Duodenal mucosa (tissue), 2 donors: ENCODE measurements at regions not wholly inside any gene's neighbourhood (a gene's known extent, or its start where the extent isn't known, plus 50 kb on each side); places are given as distances from the start of the nearest gene placed in this dataset.

Experiments
- H3K27ac ChIP-seq: one replicate; pipeline ENCODE4 v1.7.0; 2013; ENCODE audit warnings: low read depth, low read length
- H3K27me3 ChIP-seq, 2 donors: one replicate each; pipeline ENCODE4 v1.7.0; 2013; ENCODE audit warnings: low read length in 2 of 2, control low read depth in 1 of 2; ENCODE audit not compliant: insufficient read depth in 2 of 2, control insufficient read depth in 1 of 2
- H3K36me3 ChIP-seq, 2 donors: one replicate each; pipeline ENCODE4 v1.7.0; 2013; ENCODE audit warnings: low read length in 2 of 2, control low read depth in 1 of 2; ENCODE audit not compliant: insufficient read depth in 2 of 2, control insufficient read depth in 1 of 2
- H3K4me1 ChIP-seq, 2 donors: one replicate each; pipeline ENCODE4 v1.7.0; 2013; ENCODE audit warnings: low read length in 2 of 2, control low read depth in 1 of 2; ENCODE audit not compliant: insufficient read depth in 2 of 2, control insufficient read depth in 1 of 2
- H3K4me3 ChIP-seq, 2 donors: one replicate each; pipeline ENCODE4 v1.7.0; 2013; ENCODE audit warnings: low read length in 2 of 2, low read depth in 1 of 2
- H3K9ac ChIP-seq, 2 donors: one replicate each; pipeline ENCODE4 v1.7.0; 2013; ENCODE audit warnings: low read length in 2 of 2, low read depth in 1 of 2
- H3K9me3 ChIP-seq, 2 donors: one replicate each; pipeline ENCODE4 v1.7.0; 2013; ENCODE audit warnings: low read length in 2 of 2, control low read depth in 1 of 2; ENCODE audit not compliant: control insufficient read depth in 1 of 2

- Histone ChIP-seq H3K4me1 (no peaks in the 10 kb centered on the region), H3K27me3 (no peaks in the 10 kb centered on the region), H3K4me3 (no peak overlapping the region), H3K36me3 (no peaks in the 10 kb centered on the region), H3K9ac (no peak overlapping the region), H3K9me3 (no peaks in the 10 kb centered on the region), H3K27ac (no peak overlapping the region)
Measured at GRCh38 chr4:124209211-124209610, 503.3 kb downstream of the ANKRD50 start.

- Histone ChIP-seq H3K36me3 (no peaks in the 10 kb centered on the region), H3K9me3 (no peaks in the 10 kb centered on the region), H3K4me3 (no peak overlapping the region), H3K27ac (no peak overlapping the region), H3K9ac (no peak overlapping the region), H3K27me3 (no peaks in the 10 kb centered on the region), H3K4me1 (no peaks in the 10 kb centered on the region)
Measured at GRCh38 chr4:124209626-124210025, 502.9 kb downstream of the ANKRD50 start.

DNA sequence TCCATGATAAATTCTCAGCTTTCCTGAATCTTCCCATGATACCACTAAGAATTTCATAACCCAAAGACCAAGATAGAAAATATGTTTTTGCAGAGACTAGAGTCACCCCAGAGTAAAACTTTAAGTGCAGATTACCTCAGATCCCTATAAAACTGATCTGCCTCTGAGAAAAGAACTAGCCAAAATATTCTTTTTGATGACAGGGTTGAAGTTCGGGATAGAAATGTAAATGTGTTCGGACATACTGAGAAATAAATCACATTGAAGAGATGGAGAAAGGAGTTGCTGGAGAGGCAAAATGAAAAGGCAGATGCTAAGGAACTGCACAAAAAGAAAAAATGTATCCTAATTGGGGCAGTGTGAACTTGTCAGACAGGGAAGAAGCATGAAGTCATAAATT is 501.8 kb downstream of the ANKRD50 start:
- Histone ChIP-seq H3K27ac (no peak overlapping the region), H3K4me1 (no peaks in the 10 kb centered on the region)

DNA sequence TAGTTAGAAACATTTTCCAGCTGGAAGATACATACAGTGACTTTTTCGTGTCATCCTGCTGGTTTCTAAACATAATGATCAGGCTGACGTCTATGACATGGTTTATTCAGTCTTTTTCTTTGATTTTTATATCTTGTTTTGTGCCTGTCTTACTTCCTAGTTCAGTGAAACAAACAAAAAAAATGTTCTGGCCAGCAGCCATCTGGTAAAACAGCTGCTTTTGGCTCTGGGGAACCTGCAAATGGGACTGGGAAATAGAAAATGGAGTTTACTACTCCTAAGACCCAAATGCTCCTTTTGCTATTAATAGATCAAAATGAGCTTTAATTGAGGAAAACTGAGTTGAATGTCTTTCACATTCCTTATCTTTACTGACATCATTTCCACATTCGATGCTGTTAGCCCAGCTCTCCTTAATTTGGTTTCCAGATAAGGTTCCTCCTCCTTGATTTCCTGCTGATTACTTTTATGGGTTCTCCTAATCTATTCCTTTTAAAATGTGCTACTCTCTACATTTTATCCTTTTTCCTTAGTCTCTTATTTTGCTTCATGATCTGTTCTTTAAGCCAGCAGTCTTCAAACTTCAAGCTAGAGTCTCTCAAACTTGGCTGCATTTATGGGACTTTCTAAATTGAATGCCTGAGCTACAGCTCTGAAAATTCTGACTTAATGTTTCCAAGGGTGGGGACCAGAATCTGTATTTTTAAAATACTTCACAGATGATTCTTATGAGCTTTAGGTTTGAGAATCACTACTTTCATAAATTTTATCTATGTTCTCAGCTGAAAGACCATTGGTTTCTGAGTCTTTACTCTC is 499.5 kb downstream of the ANKRD50 start:
- Histone ChIP-seq H3K4me3 (no peak overlapping the region), H3K4me1 (no peaks in the 10 kb centered on the region), H3K27me3 (no peaks in the 10 kb centered on the region), H3K9ac (no peak overlapping the region), H3K36me3 (no peaks in the 10 kb centered on the region), H3K27ac (no peak overlapping the region), H3K9me3 (no peaks in the 10 kb centered on the region)

More for the DNA sequence above, 501.8 kb downstream of the ANKRD50 start:
- Histone ChIP-seq H3K36me3 (no peaks in the 10 kb centered on the region), H3K27me3 (no peaks in the 10 kb centered on the region), H3K9me3 (no peaks in the 10 kb centered on the region), H3K4me3 (no peak overlapping the region), H3K9ac (no peak overlapping the region)

- H3K4me3 ChIP-seq, result no peak overlapping the region
- H3K4me1 ChIP-seq, result no peaks in the 10 kb centered on the region
- no peaks in the 10 kb centered on the region for H3K36me3 ChIP-seq
- H3K27ac ChIP-seq, result no peak overlapping the region
- no peaks in the 10 kb centered on the region for H3K27me3 ChIP-seq
- no peak overlapping the region for H3K9ac ChIP-seq
- H3K9me3 ChIP-seq, result no peaks in the 10 kb centered on the region
Measured at GRCh38 chr4:124219389-124219788, 493.1 kb downstream of the ANKRD50 start.

- Histone ChIP-seq H3K4me1 (no peaks in the 10 kb centered on the region), H3K4me3 (no peak overlapping the region), H3K27ac (no peak overlapping the region), H3K27me3 (no peaks in the 10 kb centered on the region), H3K9ac (no peak overlapping the region), H3K9me3 (no peaks in the 10 kb centered on the region), H3K36me3 (no peaks in the 10 kb centered on the region)
Measured at GRCh38 chr4:124224256-124224655, 488.3 kb downstream of the ANKRD50 start.

- no peaks in the 10 kb centered on the region for H3K27me3 ChIP-seq
- no peak overlapping the region for H3K4me3 ChIP-seq
- H3K27ac ChIP-seq, result no peak overlapping the region
- H3K9ac ChIP-seq, result no peak overlapping the region
- no peaks in the 10 kb centered on the region for H3K4me1 ChIP-seq
- no peaks in the 10 kb centered on the region for H3K36me3 ChIP-seq
- H3K9me3 ChIP-seq, result no peaks in the 10 kb centered on the region
Measured at GRCh38 chr4:124227981-124228380, 484.6 kb downstream of the ANKRD50 start.

DNA sequence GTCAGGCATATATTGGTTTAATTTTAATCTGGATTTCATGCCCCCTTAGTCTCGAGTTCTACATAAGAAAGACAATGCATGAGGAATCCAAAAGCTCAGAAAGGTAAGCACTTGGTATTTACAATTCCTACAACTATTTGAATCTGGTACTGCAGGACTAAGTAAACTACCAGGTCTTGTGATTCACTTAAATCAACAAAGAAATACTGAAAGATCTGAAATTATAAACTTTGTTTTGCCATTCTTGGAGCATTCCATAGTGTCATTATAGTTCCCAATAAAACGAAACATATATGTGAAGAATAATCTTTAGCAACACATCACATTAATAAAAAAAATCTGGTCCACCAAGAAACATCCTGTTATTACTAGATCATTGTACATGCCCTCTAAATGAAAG is 482.3 kb downstream of the ANKRD50 start:
- no peaks in the 10 kb centered on the region for H3K36me3 ChIP-seq
- H3K27me3 ChIP-seq, result no peaks in the 10 kb centered on the region
- H3K4me1 ChIP-seq, result no peaks in the 10 kb centered on the region
- H3K27ac ChIP-seq, result no peak overlapping the region
- H3K9ac ChIP-seq, result no peak overlapping the region
- H3K9me3 ChIP-seq, result no peaks in the 10 kb centered on the region
- no peak overlapping the region for H3K4me3 ChIP-seq

DNA sequence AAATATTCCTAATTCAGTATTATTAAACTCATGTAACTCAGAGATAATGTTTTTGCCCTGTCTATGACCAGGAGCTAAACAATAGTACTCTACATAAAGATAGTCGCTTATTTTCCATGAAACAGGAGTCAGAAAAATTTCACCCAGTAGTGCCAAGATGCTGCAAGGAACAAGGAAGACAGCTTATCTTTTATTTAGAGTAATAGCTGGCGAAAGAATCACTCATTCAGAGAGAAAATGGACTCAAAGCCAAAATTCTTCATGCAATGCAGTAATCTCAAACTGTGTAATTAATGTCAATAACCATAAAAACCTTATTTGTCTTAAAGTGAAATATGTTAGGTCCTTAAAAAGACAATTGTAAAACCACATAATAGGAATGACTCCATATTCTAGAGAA is 477.8 kb downstream of the ANKRD50 start:
- Histone ChIP-seq H3K9me3 (no peaks in the 10 kb centered on the region), H3K9ac (no peak overlapping the region), H3K4me1 (no peaks in the 10 kb centered on the region), H3K27ac (no peak overlapping the region), H3K4me3 (no peak overlapping the region), H3K27me3 (no peaks in the 10 kb centered on the region), H3K36me3 (no peaks in the 10 kb centered on the region)

DNA sequence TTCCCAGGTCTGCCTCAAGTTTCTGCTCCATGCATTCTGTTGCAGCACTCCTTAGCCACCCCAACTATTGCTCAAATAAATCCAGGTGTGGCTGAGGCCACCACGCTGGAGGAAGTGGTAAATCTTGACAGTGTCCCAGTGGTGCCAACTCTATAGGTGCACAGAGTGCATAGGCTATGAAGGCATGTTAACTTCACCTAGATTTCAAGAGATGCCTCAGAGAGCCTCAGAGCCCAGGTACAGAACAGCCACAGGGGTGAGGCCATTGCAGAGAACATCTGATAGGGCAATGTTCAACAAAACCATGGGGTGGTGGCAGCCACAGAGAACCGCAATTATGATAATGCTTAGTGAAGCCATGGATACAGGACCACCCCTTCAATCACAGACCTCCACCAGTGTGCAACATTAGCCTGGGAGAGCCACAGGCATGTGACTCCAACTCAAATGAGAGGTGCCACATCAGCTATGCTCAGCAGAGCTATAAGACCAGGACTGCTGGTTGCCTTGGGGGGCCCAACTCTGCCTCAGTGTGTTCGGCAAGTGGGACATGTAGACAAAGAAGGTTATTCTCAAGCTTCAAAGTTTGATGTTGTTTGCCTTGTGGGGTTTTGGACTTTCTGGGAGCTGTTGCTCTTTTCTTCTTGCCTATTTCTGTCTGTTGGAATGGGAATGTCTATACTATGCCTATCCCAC is 468.7 kb downstream of the ANKRD50 start:
- H3K9me3 ChIP-seq, result no peaks in the 10 kb centered on the region
- no peak overlapping the region for H3K9ac ChIP-seq
- no peaks in the 10 kb centered on the region for H3K27me3 ChIP-seq
- H3K27ac ChIP-seq, result no peak overlapping the region
- H3K36me3 ChIP-seq, result no peaks in the 10 kb centered on the region
- H3K4me1 ChIP-seq, result no peaks in the 10 kb centered on the region
- H3K4me3 ChIP-seq, result no peak overlapping the region
